Stomach (tissue), 8 donors: ENCODE measurements at regions not wholly inside any gene's neighbourhood (a gene's known extent, or its start where the extent isn't known, plus 50 kb on each side); places are given as distances from the start of the nearest gene placed in this dataset.

ENCODE experiments used
- DNase-seq, 2 donors: peaks; one replicate each; pipeline versions ENCODE4 v3.0.0 to v3.0.0-alpha.2; 2013 to 2019
- H3K27ac ChIP-seq, 5 donors: fragments of 200-600 bp in 4 of 5; sonication (generic) in 4 of 5; one replicate each; pipeline ENCODE4 v1.5.1; 2013 to 2019; ENCODE audit warnings: mild to moderate bottlenecking in 1 of 5, moderate library complexity in 1 of 5
- H3K27me3 ChIP-seq, 3 donors: fragments of 200-600 bp; sonication (generic); one replicate each; pipeline ENCODE4 v1.5.1; 2017 to 2019; ENCODE audit warnings: mixed run types in 1 of 3
- H3K36me3 ChIP-seq, 4 donors: fragments of 200-600 bp; sonication (generic); 1 replicate in 3 of 4; 2 replicates in 1 of 4; pipeline ENCODE4 v1.5.1; 2016 to 2019
- H3K4me1 ChIP-seq, 4 donors: fragments of 200-600 bp; sonication (generic); one replicate each; pipeline ENCODE4 v1.5.1; 2016 to 2019
- H3K4me3 ChIP-seq, 4 donors: fragments of 200-600 bp; sonication (generic) in 3 of 4; one replicate each; pipeline ENCODE4 v1.5.1; 2016 to 2019; ENCODE audit warnings: mild to moderate bottlenecking in 1 of 4
- H3K9me3 ChIP-seq, 4 donors: fragments of 200-600 bp; sonication (generic); one replicate each; pipeline ENCODE4 v1.5.1; 2016 to 2019
- CTCF ChIP-seq, 7 experiments: fragments of 450-650 bp in 4 of 7; fragments of 200-600 bp in 3 of 7; sonication (generic) in 3 of 7; IDR thresholded peaks; one replicate each; pipeline ENCODE4 v1.5.1; 2016 to 2019; ENCODE audit warnings: antibody characterized with exemption in 7 of 7, control low read depth in 2 of 7, mild to moderate bottlenecking in 1 of 7
- EP300 ChIP-seq: sonication (generic); formaldehyde crosslinking; IDR thresholded peaks from one replicate; pipeline ENCODE4 v1.6.1; 2017; ENCODE audit warnings: antibody characterized with exemption
- POLR2A ChIP-seq, 4 donors: fragments of 450-650 bp; IDR thresholded peaks; one replicate each; pipeline ENCODE4 v1.6.1; 2016; ENCODE audit warnings: antibody characterized with exemption in 4 of 4, control low read depth in 2 of 4, mild to moderate bottlenecking in 1 of 4, moderate library complexity in 1 of 4
- POLR2AphosphoS5 ChIP-seq, 3 donors: sonication (generic); formaldehyde crosslinking; IDR thresholded peaks; one replicate each; pipeline ENCODE4 v1.6.1; 2016; ENCODE audit warnings: antibody characterized with exemption in 3 of 3
- WGBS, 5 donors: extraction: QIAGEN DNeasy Blood & Tissue Kit in 3 of 5; methylation state at CpG; one replicate each; pipeline versions ENCODE4 v1.1.5 to v1.1.7; 2013 to 2018; 5-methylcytosine and 5-hydroxymethylcytosine counted together
- intact Hi-C: fragments of 100-400 bp; cut with DNase I; formaldehyde crosslinking; loops from one replicate; pipeline ENCODE4 v1.15.1; 2023; ENCODE audit warnings: low total_unique reads
- donor health status: healthy with polysubstance abuse.
- donor health status: Bipolar disorder and iron deficiency.
- donor health status: healthy.

GRCh38 chr2:63658176-63658968 is 69.6 kb downstream of the MDH1 start:
- no peak for DNase-seq
- no peak overlapping the region for H3K4me3 ChIP-seq
- H3K27ac ChIP-seq = no peak overlapping the region
- no peaks in the 10 kb centered on the region for H3K9me3 ChIP-seq
- peaks cover 0 to 5% (median 0%) of the 10 kb centered on the region in 4 donors for H3K4me1 ChIP-seq
- H3K36me3 ChIP-seq = no peaks in the 10 kb centered on the region
- H3K27me3 ChIP-seq = no peaks in the 10 kb centered on the region
- no peak for TF ChIP-seq EP300
- no peak for TF ChIP-seq POLR2A (IDR thresholded peaks at IDR 0.05)
- TF ChIP-seq CTCF (IDR thresholded peaks at IDR 0.05) = no peak
- TF ChIP-seq POLR2AphosphoS5 (IDR thresholded peaks at IDR 0.05) = no peak
- intact Hi-C loops = no loop called here
- WGBS, 5 donors = 52 to 67% (median 59%) methylated on average over 3 of the region's 3 CpGs

GRCh38 chr2:63660060-63660459 is 71.3 kb downstream of the MDH1 start:
- H3K36me3 ChIP-seq = no peaks in the 10 kb centered on the region
- no peak for DNase-seq
- no peaks in the 10 kb centered on the region for H3K27me3 ChIP-seq
- intact Hi-C loops = no loop called here
- H3K27ac ChIP-seq = no peak overlapping the region
- TF ChIP-seq CTCF (IDR thresholded peaks at IDR 0.05) (no peak), POLR2AphosphoS5 (IDR thresholded peaks at IDR 0.05) (no peak)
- H3K4me3 ChIP-seq = no peak overlapping the region
- peaks cover 0 to 5% (median 0%) of the 10 kb centered on the region in 4 donors for H3K4me1 ChIP-seq
- H3K9me3 ChIP-seq = no peaks in the 10 kb centered on the region

- Histone ChIP-seq H3K9me3 (no peaks in the 10 kb centered on the region), H3K36me3 (no peaks in the 10 kb centered on the region), H3K27me3 (no peaks in the 10 kb centered on the region), H3K4me1 (peaks cover 0 to 5% (median 0%) of the 10 kb centered on the region in 4 donors), H3K4me3 (no peak overlapping the region), H3K27ac (no peak overlapping the region)
- no peak for DNase-seq
- intact Hi-C loops = no loop called here
- TF ChIP-seq POLR2AphosphoS5 (IDR thresholded peaks at IDR 0.05) (no peak), POLR2A (IDR thresholded peaks at IDR 0.05) (no peak), CTCF (IDR thresholded peaks at IDR 0.05) (no peak), EP300 (no peak)
Observed at GRCh38 chr2:63661076-63661475, 72.3 kb downstream of the MDH1 start.

GRCh38 chr2:63662028-63662804 is 73.5 kb downstream of the MDH1 start:
- Histone ChIP-seq H3K27ac (no peak overlapping the region), H3K4me1 (peaks cover 0 to 5% (median 0%) of the 10 kb centered on the region in 4 donors), H3K4me3 (no peak overlapping the region), H3K27me3 (no peaks in the 10 kb centered on the region), H3K9me3 (no peaks in the 10 kb centered on the region), H3K36me3 (no peaks in the 10 kb centered on the region)
- DNase-seq = no peak
- intact Hi-C loops = no loop called here
- TF ChIP-seq POLR2AphosphoS5 (IDR thresholded peaks at IDR 0.05) (no peak), CTCF (IDR thresholded peaks at IDR 0.05) (no peak), EP300 (no peak), POLR2A (IDR thresholded peaks at IDR 0.05) (no peak)
- WGBS, 5 donors = 71 to 82% (median 76%) methylated on average over 3 of the region's 3 CpGs
